Lung (tissue), 11 donors: ENCODE measurements at regions not wholly inside any gene's neighbourhood (a gene's known extent, or its start where the extent isn't known, plus 50 kb on each side); places are given as distances from the start of the nearest gene placed in this dataset.

ENCODE experiments used
- ATAC-seq: fragments of 200-7000 bp; cut with Tn5 transposase; one replicate; pipeline ENCODE4 v1.9.1; 2020; ENCODE audit warnings: moderate number of reproducible peaks; ENCODE audit not compliant: insufficient read depth, low FRiP score
- DNase-seq, 3 donors: peaks; one replicate each; pipeline ENCODE4 v3.0.0-alpha.2; 2013 to 2017
- H3K27ac ChIP-seq, 2 donors: one replicate each; pipeline ENCODE4 v1.5.1; 2013; ENCODE audit warnings: mild to moderate bottlenecking in 2 of 2, moderate library complexity in 2 of 2, control low read depth in 1 of 2, inconsistent platforms in 1 of 2, low read depth in 1 of 2, low read length in 1 of 2
- H3K27me3 ChIP-seq, 3 donors: one replicate each; pipeline ENCODE4 v1.5.1; 2013; ENCODE audit warnings: low read length in 2 of 3; ENCODE audit not compliant: control insufficient read depth in 3 of 3, insufficient read depth in 3 of 3
- H3K36me3 ChIP-seq, 4 donors: one replicate each; pipeline ENCODE4 v1.5.1; 2013; ENCODE audit warnings: low read length in 4 of 4, mild to moderate bottlenecking in 1 of 4, moderate library complexity in 1 of 4; ENCODE audit not compliant: control insufficient read depth in 4 of 4, insufficient read depth in 4 of 4
- H3K4me1 ChIP-seq, 5 donors: one replicate each; pipeline ENCODE4 v1.5.1; 2013; ENCODE audit warnings: low read length in 5 of 5, mild to moderate bottlenecking in 2 of 5, moderate library complexity in 1 of 5; ENCODE audit not compliant: control insufficient read depth in 5 of 5, insufficient read depth in 5 of 5
- H3K4me3 ChIP-seq: one replicate; pipeline ENCODE4 v1.5.1; 2013; ENCODE audit warnings: mild to moderate bottlenecking, control low read depth, moderate library complexity
- H3K9ac ChIP-seq, 2 donors: one replicate each; pipeline ENCODE4 v1.5.1; 2013; ENCODE audit warnings: low read length in 2 of 2, control low read depth in 1 of 2; ENCODE audit not compliant: insufficient read depth in 1 of 2
- H3K9me3 ChIP-seq, 4 donors: one replicate each; pipeline ENCODE4 v1.5.1; 2013; ENCODE audit warnings: low read length in 3 of 4, mild to moderate bottlenecking in 1 of 4, moderate library complexity in 1 of 4; ENCODE audit not compliant: control insufficient read depth in 4 of 4, insufficient read depth in 3 of 4
- CTCF ChIP-seq: IDR thresholded peaks from 2 replicates; pipeline ENCODE4 v1.5.1; 2012; ENCODE audit warnings: mild to moderate bottlenecking; ENCODE audit errors: control extremely low read depth, extremely low read depth
- WGBS, 2 donors: extraction: QIAGEN DNeasy Blood & Tissue Kit; methylation state at CpG; one replicate each; pipeline ENCODE4 v1.1.7; 2013; 5-methylcytosine and 5-hydroxymethylcytosine counted together
- donor health status: control.
- donor health status: control.
- donor health status: Bipolar disorder and iron deficiency.
- donor health status: healthy.
- donor health status: DM: yes; HTN: yes; CAD: no.

DNA sequence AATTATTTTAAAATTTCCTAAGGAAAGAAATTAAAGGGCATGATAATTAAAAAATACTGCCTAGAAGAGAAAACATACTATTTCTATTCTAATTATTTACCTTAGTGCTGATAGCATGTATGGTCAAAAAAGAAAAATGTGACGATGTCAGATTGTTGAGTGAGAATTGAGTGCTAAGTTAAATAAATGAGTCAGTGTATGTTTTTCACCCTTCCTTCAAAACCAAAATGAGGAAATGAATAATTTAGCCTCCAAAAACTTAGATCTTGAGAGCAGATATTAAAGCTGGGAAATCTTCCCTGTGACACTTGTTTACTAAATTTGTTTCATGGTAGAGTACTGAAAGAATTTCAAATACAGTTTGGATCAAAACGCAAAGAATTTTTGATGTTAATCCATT, 58.6 kb upstream of the NYAP2 start:
- DNase-seq (peak in 1 of 3 donors; percentile 1), ATAC-seq (no peak)
- no peak overlapping the region for H3K9ac ChIP-seq
- TF ChIP-seq CTCF = no peak
- H3K36me3 ChIP-seq = no peaks in the 10 kb centered on the region
- no peak overlapping the region for H3K4me3 ChIP-seq
- no peaks in the 10 kb centered on the region for H3K9me3 ChIP-seq
- no peaks in the 10 kb centered on the region for H3K27me3 ChIP-seq
- no peaks in the 10 kb centered on the region for H3K4me1 ChIP-seq
- H3K27ac ChIP-seq = no peak overlapping the region
- 40 to 62% methylated on average over 2 of the region's 2 CpGs for WGBS, 2 donors

DNA sequence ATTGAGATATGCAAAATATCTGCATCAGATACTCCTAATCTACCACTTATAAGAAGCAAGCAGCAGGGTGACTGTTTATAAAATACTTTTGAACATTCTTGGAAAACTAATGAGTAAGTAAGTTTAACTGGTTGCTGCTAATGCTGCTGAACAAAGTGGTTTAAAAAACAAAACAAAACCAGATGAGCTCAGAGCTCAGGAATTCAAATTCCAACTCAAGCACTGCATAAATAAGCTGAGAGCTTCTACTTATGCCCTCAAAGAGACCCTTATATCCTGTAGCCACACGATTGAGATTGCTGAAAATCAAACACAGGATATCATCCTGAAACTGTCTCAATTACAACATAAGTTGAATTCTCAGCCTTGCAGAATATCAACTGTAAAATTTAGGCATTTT, 62.3 kb upstream of the NYAP2 start:
- no peak for TF ChIP-seq CTCF
- peak; percentile 72 for ATAC-seq
- H3K36me3 ChIP-seq = no peaks in the 10 kb centered on the region
- peak in 2 of 3 donors; percentile 44 to 59 for DNase-seq
- no peaks in the 10 kb centered on the region for H3K4me1 ChIP-seq
- H3K9me3 ChIP-seq = no peaks in the 10 kb centered on the region
- H3K4me3 ChIP-seq = no peak overlapping the region
- no peak overlapping the region for H3K9ac ChIP-seq
- H3K27me3 ChIP-seq = no peaks in the 10 kb centered on the region
- H3K27ac ChIP-seq = no peak overlapping the region
- 8 to 11% methylated on average over 1 of the region's 1 CpG for WGBS, 2 donors

GRCh38 chr2:225334514-225334913, 65.0 kb upstream of the NYAP2 start:
- ATAC-seq (no peak), DNase-seq (peak; percentile 41 to 66 (median 55))
- H3K9me3 ChIP-seq = no peaks in the 10 kb centered on the region
- no peak overlapping the region for H3K9ac ChIP-seq
- WGBS, 2 donors = 44 to 78% methylated on average over 4 of the region's 4 CpGs
- no peak for TF ChIP-seq CTCF
- no peaks in the 10 kb centered on the region for H3K4me1 ChIP-seq
- H3K4me3 ChIP-seq = no peak overlapping the region
- no peak overlapping the region for H3K27ac ChIP-seq
- no peaks in the 10 kb centered on the region for H3K27me3 ChIP-seq
- no peaks in the 10 kb centered on the region for H3K36me3 ChIP-seq

DNA sequence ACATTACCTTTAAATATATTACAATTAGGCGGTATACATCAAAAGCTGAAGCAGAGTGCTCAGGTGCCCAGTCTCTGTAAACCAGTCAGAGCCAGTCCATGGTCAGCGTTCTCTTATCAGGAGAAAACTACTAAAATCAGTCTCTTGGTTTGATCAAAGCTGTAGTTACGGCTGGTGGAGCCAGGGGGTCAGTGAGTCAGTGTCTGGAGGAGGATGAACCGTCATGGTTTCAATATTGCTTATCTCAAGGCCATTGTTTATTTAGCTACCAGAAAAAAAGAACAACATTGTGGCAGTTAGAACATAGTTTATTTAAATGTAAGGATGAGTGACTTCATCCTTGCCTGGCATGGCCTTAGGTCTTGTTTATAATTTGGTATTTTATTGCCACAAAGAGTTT, 71.3 kb upstream of the NYAP2 start:
- ATAC-seq (no peak), DNase-seq (no peak)
- no peak overlapping the region for H3K9ac ChIP-seq
- peaks cover 0 to 2% (median 0%) of the 10 kb centered on the region in 4 donors for H3K9me3 ChIP-seq
- H3K27me3 ChIP-seq = no peaks in the 10 kb centered on the region
- no peak overlapping the region for H3K4me3 ChIP-seq
- no peak overlapping the region for H3K27ac ChIP-seq
- TF ChIP-seq CTCF = no peak
- no peaks in the 10 kb centered on the region for H3K4me1 ChIP-seq
- WGBS, 2 donors = 54 to 57% methylated on average over 4 of the region's 4 CpGs
- H3K36me3 ChIP-seq = no peaks in the 10 kb centered on the region
